ENCODE measurements at regions not wholly inside any gene's neighbourhood (a gene's known extent, or its start where the extent isn't known, plus 50 kb on each side); places are given as distances from the start of the nearest gene placed in this dataset.

DNA sequence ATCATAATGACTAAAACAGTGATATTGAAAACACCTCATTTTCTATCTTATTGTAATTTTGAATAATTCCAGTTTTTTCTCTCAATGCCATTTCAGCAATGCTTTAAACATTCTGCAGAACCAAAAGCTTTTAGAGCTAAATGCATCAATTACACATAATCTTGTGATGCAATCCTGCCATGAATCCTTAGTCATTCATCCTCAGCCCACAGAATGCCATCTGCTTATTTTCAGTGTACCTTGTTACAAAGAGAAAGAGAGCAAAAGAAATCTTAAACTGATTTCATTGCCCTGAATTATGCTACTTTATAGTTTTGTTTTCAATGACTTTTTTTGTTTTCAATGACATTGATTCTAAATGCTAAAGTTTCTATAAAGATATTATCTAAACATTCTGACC, 1234.8 kb upstream of the C9orf72 start:
- peak in 2 of 4 donors; percentile 18 to 61 for TF ChIP-seq POLR2AphosphoS5 (IDR thresholded peaks at IDR 0.05)
- TF ChIP-seq POLR2A (IDR thresholded peaks at IDR 0.05): no peak
- TF ChIP-seq, protein P1, sequence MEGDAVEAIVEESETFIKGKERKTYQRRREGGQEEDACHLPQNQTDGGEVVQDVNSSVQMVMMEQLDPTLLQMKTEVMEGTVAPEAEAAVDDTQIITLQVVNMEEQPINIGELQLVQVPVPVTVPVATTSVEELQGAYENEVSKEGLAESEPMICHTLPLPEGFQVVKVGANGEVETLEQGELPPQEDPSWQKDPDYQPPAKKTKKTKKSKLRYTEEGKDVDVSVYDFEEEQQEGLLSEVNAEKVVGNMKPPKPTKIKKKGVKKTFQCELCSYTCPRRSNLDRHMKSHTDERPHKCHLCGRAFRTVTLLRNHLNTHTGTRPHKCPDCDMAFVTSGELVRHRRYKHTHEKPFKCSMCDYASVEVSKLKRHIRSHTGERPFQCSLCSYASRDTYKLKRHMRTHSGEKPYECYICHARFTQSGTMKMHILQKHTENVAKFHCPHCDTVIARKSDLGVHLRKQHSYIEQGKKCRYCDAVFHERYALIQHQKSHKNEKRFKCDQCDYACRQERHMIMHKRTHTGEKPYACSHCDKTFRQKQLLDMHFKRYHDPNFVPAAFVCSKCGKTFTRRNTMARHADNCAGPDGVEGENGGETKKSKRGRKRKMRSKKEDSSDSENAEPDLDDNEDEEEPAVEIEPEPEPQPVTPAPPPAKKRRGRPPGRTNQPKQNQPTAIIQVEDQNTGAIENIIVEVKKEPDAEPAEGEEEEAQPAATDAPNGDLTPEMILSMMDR (IDR thresholded peaks at IDR 0.05): no peak
- TF ChIP-seq EP300 (IDR thresholded peaks at IDR 0.05): no peak

DNA sequence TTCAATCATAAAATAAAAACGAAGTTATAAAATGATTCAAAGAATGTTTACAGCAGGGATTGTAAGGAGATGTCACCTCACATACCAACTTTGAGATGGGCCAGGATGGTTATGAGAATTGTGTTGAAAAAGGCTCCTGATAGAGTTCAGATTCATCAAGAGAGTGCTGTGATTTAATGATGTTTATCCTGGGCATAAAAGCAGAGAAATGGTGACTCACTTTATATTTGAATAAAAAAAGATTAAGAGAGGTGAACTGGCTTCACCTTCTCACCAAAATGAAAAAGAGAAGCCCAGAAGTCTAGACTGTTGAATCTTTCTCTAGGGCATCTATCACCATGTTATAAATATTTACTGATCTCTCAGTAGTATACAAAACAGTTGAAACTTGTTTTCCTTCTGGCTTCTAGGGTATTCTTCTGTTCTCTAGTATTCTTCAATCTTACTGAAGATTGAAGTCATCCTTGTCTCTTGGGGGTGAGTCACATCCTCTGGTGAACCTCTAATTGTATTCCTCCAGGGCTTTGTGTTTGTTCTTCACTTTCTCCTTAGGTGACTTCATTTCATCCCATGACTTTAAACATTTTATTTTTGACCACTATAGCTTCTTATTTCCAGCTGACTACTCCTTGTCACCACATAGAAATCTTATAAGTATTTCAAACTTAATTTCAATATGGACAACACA, 1237.3 kb upstream of the C9orf72 start:
- H3K27me3 ChIP-seq: no peaks in the 10 kb centered on the region
- no peak overlapping the region for H3K4me3 ChIP-seq
- peaks cover 0 to 21% (median 8%) of the 10 kb centered on the region in 4 donors for H3K4me1 ChIP-seq
- DNase-seq: no peak
- no peaks in the 10 kb centered on the region for H3K36me3 ChIP-seq
- 32 to 61% methylated on average over 1 of the region's 1 CpG for WGBS, 2 donors
- no peaks in the 10 kb centered on the region for H3K9me3 ChIP-seq
- TF ChIP-seq POLR2A (IDR thresholded peaks at IDR 0.05): no peak
- TF ChIP-seq POLR2AphosphoS5 (IDR thresholded peaks at IDR 0.05): peak in 1 of 4 donors; percentile 44
- TF ChIP-seq, protein P1 (IDR thresholded peaks at IDR 0.05): no peak
- intact Hi-C loops (cut with DNase I): no loop called here
- H3K27ac ChIP-seq: no peak overlapping the region

More for the DNA sequence above, 1234.8 kb upstream of the C9orf72 start:
- H3K27ac ChIP-seq: no peak overlapping the region
- H3K36me3 ChIP-seq: no peaks in the 10 kb centered on the region
- intact Hi-C loops (cut with DNase I): no loop called here
- H3K4me3 ChIP-seq: no peak overlapping the region
- no peak for DNase-seq
- H3K4me1 ChIP-seq: peaks cover 0 to 21% (median 8%) of the 10 kb centered on the region in 4 donors
- no peaks in the 10 kb centered on the region for H3K27me3 ChIP-seq
- no peaks in the 10 kb centered on the region for H3K9me3 ChIP-seq

DNA sequence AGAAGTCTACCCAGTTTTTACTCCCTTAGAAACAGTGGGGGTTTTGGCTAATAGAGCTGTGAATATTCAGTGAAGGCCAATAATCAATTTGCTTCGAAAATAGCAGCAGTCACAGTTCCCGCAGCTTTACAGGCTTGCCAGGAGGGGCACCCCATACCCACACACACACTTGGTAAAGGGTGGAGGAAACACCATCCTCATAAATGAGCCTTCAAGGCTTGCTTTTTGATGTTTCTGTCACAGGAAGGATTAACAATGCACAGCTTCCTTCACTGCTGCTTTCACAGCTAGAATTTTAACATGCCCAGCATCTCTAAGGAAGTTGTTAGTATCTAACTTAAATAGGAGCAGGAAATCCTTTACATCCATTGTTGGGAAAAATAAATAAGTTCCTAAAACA, 1247.5 kb upstream of the C9orf72 start:
- Histone ChIP-seq H3K4me1 (no peaks in the 10 kb centered on the region), H3K27ac (no peak overlapping the region), H3K27me3 (no peaks in the 10 kb centered on the region), H3K4me3 (no peak overlapping the region), H3K36me3 (no peaks in the 10 kb centered on the region), H3K9me3 (no peaks in the 10 kb centered on the region)
- DNase-seq: no peak
- WGBS, 2 donors: 38 to 62% methylated on average over 2 of the region's 2 CpGs
- intact Hi-C loops (cut with DNase I): no loop called here
- TF ChIP-seq POLR2AphosphoS5 (IDR thresholded peaks at IDR 0.05): no peak
- TF ChIP-seq, protein P1 (IDR thresholded peaks at IDR 0.05): no peak
- TF ChIP-seq POLR2A (IDR thresholded peaks at IDR 0.05): no peak
- TF ChIP-seq EP300 (IDR thresholded peaks at IDR 0.05): no peak

DNA sequence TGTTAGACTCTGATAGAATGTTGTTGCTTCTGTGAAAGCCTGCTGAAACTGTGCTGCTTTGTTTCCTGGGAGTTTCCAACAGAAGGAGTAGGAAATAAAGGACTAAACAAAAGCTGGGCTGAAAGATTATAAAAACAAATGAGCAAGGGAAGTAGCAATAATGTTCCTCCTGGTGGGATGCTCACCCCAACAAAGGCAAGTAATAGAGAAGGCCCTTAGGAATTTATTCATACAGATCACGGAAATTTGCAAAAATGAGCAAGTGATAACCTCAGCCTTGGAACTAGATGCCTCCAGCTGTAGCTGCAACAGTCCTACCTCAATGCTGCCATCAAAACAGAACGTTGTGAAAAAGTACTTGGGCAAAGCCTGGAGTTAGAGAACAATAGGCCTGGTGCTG, 1248.0 kb upstream of the C9orf72 start:
- Histone ChIP-seq H3K4me3 (no peak overlapping the region), H3K36me3 (no peaks in the 10 kb centered on the region), H3K27ac (no peak overlapping the region), H3K27me3 (no peaks in the 10 kb centered on the region), H3K4me1 (no peaks in the 10 kb centered on the region), H3K9me3 (no peaks in the 10 kb centered on the region)
- intact Hi-C loops (cut with DNase I): no loop called here
- DNase-seq: no peak
- TF ChIP-seq, protein P1 (IDR thresholded peaks at IDR 0.05): no peak
- TF ChIP-seq POLR2A (IDR thresholded peaks at IDR 0.05) (no peak), EP300 (IDR thresholded peaks at IDR 0.05) (no peak), POLR2AphosphoS5 (IDR thresholded peaks at IDR 0.05) (no peak)
- WGBS, 2 donors: 75% methylated on average over 2 of the region's 2 CpGs

Measured in sigmoid colon (tissue), 6 donors.